ENCODE measurements at regions not wholly inside any gene's neighbourhood (a gene's known extent, or its start where the extent isn't known, plus 50 kb on each side); places are given as distances from the start of the nearest gene placed in this dataset.

- DNase-seq, result no peak
These were observed 399.9 kb downstream of the TMEM161B start for GRCh38 chr5:87868792-87869191.

- DNase-seq, result no peak
These were observed 401.4 kb downstream of the TMEM161B start for GRCh38 chr5:87867281-87867680.

- no peak for DNase-seq
These were observed 415.1 kb downstream of the TMEM161B start for GRCh38 chr5:87853541-87853940.

- no peak for DNase-seq
These were observed 417.0 kb downstream of the TMEM161B start for GRCh38 chr5:87851603-87852002.

- no peak for DNase-seq
These were observed 417.8 kb downstream of the TMEM161B start for GRCh38 chr5:87850843-87851242.

GRCh38 chr5:87845734-87846133, 422.9 kb downstream of the TMEM161B start:
- no peak for DNase-seq

GRCh38 chr5:87844866-87845265, 423.8 kb downstream of the TMEM161B start:
- no peak for DNase-seq

GRCh38 chr5:87844449-87844848, 424.2 kb downstream of the TMEM161B start:
- no peak for DNase-seq

GRCh38 chr5:87836696-87837095, 424.0 kb upstream of the CCNH start:
- no peak for DNase-seq

- DNase-seq, result no peak
These were observed 418.8 kb upstream of the CCNH start for GRCh38 chr5:87831499-87831898.

GRCh38 chr5:87829217-87829551, 416.5 kb upstream of the CCNH start:
- peak; percentile 65 for DNase-seq

GRCh38 chr5:87828545-87829216, 416.0 kb upstream of the CCNH start:
- DNase-seq, result no peak

GRCh38 chr5:87827539-87827938, 414.8 kb upstream of the CCNH start:
- DNase-seq, result peak; percentile 51

- no peak for DNase-seq
These were observed 413.8 kb upstream of the CCNH start for GRCh38 chr5:87826507-87826906.

GRCh38 chr5:87825583-87825982, 412.9 kb upstream of the CCNH start:
- DNase-seq, result peak; percentile 2

GRCh38 chr5:87807783-87808182, 395.1 kb upstream of the CCNH start:
- no peak for DNase-seq

GRCh38 chr5:87803352-87803751, 390.6 kb upstream of the CCNH start:
- DNase-seq, result no peak

- no peak for DNase-seq
These were observed 379.1 kb upstream of the CCNH start for GRCh38 chr5:87791869-87792268.

- no peak for DNase-seq
These were observed 375.7 kb upstream of the CCNH start for GRCh38 chr5:87788416-87788815.

GRCh38 chr5:87787625-87788256, 375.0 kb upstream of the CCNH start:
- no peak for DNase-seq

GRCh38 chr5:87787086-87787485, 374.4 kb upstream of the CCNH start:
- no peak for DNase-seq

- DNase-seq, result no peak
These were observed 373.7 kb upstream of the CCNH start for GRCh38 chr5:87786471-87786870.

- DNase-seq, result no peak
These were observed 373.0 kb upstream of the CCNH start for GRCh38 chr5:87785554-87786335.

GRCh38 chr5:87784879-87785495, 372.3 kb upstream of the CCNH start:
- no peak for DNase-seq

All from EL (cell line).